GM23248 (cell line): ENCODE measurements at regions not wholly inside any gene's neighbourhood (a gene's known extent, or its start where the extent isn't known, plus 50 kb on each side); places are given as distances from the start of the nearest gene placed in this dataset.

Experiments
- EZH2 ChIP-seq: fragments of 200-600 bp; sonication (generic); IDR thresholded peaks from 2 replicates; pipeline ENCODE4 v1.6.1; 2018; ENCODE audit warnings: antibody characterized with exemption, mild to moderate bottlenecking; ENCODE audit not compliant: insufficient read depth, poor library complexity, severe bottlenecking
- EZH2phosphoT487 ChIP-seq: fragments of 200-600 bp; sonication (generic); IDR thresholded peaks from 2 replicates; pipeline ENCODE4 v1.6.1; 2018; ENCODE audit warnings: antibody characterized with exemption, moderate library complexity, mild to moderate bottlenecking, low read depth; ENCODE audit not compliant: insufficient read depth

DNA sequence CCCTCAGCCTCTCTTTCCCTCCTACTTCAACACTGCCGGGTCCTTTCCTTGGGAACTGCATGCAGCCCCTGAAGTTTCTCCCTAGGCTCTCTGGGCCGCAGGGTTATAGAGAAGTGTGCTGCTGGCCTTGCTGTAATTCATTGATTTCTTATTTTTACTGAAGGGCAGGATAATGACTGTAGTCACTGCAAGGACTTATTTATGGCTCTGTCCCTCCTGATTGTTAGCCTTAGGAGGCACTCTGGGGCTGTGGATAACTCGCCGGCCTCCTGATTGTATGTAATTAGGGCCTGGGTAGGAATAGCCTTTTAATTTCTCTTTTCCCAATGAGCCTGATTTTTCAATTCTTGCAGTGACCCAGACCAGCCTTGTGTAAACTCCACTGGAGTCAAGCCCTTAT lies 138.3 kb upstream of the CDH13 start:
- no peak for TF ChIP-seq EZH2
- TF ChIP-seq EZH2phosphoT487, result no peak
